Stimulated activated CD8-positive, alpha-beta memory T cell treated with anti-CD3 and anti-CD28 coated beads, Interleukin-15, amount 100 ng/mL, for 1 hour (primary cell): ENCODE measurements at regions not wholly inside any gene's neighbourhood (a gene's known extent, or its start where the extent isn't known, plus 50 kb on each side); places are given as distances from the start of the nearest gene placed in this dataset.
"Not testable (repeated sequence)": the region's sequence is repeated elsewhere in the genome, so short reads cannot be mapped to it uniquely, and the experiment has no call there.

Experiments used
- DNase-seq: peaks from one replicate; pipeline ENCODE4 v3.0.0-alpha.2; 2020; ENCODE audit warnings: low read depth

DNA sequence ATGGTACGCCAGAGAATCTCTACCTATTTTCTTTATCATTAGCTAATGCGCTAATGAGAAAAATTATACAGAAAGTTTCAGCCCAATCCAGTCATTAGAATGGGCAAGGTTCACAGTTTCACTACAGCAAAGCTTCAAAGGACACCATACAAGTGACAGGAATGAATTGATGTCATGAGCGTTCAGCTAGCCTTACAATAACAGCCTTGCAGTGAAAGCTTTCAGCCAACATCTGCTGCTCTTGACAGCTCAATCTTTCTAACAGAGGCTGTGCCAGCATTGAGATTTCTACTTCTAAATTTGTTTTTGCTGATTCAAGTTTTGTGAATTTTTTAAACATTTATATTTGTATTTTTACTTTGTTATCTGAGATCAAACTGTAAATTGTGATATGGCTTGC is 302.4 kb upstream of the FAM174A start:
- DNase-seq = no peak

DNA sequence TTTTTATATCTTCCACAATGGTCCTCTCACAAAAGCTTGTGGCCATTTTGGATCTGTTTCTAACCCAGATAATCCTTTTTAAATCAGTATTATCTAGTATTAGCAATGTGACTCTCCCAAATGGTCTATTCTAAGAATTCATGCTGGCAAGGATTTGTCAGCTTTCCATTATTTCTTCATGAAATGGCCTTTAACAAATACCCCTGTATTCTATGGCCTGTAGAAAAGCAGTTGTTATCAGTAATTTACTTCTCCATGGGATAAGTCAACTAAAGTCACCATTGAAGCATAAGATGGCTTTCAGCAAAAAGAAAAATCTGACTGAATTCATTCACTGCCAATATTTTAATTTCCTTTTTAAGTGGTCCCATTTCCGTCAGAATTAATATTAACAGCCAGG is 346.4 kb upstream of the FAM174A start:
- no peak for DNase-seq

DNA sequence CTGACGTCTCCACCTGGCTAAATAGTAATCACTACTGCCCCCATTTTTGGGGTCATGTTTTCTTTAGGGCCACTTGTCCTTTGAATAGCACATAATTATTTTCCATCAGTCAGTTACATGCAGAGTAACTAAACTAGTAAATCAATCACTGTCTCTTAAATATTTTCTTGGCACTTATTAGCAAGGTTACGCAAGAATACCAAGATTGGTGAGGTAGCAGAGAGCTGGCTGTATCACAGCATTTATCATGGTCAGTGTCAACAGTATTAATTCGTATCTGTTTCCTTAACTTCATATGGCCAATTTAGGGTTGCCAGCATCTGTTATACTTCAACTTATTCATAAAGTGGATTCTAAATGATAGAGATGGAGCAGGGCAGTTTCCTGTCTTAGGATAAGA is 346.8 kb upstream of the FAM174A start:
- no peak for DNase-seq

DNA sequence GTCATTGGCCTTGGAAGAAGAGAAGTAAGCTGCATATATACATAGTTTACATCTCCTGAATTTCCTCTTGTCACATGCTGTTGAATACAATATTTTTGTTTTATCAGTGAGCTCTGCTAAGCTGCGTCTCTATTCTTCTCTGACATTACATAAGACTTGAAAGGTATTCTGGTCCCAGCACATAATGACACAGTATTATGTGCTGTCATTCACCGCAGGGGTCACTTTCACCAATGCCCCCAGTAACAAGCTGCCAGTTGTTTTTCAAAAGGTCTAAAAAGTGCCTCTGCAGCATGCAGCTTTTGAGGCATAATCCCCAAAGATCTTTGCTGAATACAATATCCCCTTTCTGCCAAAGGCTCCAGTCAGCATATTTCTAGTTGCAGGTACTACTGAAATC is 349.0 kb upstream of the FAM174A start:
- no peak for DNase-seq

DNA sequence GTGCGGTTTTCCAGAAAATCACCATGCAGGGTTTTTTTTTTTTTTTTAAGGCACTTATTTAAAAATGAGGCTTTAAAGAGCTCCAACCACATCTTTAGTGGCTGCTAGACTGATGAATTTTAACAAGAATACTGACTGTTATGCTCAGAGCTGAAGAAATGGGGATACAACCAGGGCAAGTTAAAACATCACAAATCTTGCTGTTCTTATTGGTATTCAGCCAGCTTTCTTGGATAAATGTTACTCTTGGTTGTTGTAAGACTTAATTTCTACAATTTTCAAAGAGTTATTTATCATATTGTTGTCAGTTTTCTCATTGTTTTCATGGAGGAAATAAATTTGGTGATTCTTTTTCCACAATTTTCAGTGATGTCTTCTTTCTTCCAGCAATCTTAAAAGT is 352.8 kb upstream of the FAM174A start:
- no peak for DNase-seq

DNA sequence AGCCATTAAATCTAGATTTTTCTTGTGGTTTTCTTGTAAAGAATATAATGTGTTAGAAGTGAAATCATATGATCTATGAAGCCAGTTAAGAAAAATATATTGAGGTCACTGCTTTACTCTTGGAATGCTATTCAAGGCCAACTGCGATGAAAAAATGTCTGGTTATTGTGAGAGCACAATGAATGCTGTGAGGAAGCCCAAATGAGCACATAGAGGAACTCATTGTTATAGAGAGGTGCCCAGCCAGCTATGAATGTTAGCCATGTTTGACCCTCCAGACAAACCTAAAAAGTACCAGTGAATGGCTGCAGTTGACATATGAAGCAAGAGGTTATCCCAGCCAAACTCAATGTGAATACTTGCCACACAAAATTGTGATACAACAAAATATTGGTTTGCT is 359.8 kb upstream of the FAM174A start:
- DNase-seq = no peak

DNA sequence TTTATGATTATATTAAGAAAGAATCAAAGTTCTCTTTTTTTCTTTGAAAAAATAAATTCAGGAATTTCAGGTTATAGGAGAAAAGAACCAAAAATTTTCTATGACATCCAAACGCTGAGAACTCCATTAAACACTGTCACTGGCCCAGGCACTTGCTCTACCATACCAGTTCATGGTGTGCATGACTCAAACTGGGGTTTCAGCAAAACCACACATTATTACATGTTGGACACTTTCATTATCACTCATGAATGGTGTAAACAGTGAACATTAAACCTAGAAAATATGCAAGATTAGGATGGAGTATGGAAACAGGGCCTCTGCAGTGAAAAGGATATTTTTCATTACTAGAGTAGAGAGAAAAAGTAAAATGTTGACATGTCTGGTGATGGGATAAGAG is 369.9 kb upstream of the FAM174A start:
- no peak for DNase-seq

DNA sequence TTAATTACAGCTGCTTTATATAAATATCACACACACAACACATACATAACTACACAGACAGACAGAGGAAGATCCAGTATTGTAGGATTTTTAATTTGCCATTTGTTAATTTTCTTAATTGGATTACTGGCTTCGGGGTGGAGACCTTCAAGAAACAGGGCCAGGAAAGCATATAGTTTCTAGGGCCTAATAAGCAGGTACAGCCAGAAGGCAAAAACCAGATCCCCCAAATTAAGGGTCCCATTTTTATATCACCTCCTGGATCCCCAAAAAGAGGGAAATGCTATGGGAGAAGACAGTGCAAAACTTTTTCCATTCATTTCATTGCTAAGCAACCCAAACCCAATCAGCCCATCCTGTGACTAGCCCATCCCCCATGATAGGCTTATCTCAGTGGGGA is 373.3 kb upstream of the FAM174A start:
- no peak for DNase-seq

DNA sequence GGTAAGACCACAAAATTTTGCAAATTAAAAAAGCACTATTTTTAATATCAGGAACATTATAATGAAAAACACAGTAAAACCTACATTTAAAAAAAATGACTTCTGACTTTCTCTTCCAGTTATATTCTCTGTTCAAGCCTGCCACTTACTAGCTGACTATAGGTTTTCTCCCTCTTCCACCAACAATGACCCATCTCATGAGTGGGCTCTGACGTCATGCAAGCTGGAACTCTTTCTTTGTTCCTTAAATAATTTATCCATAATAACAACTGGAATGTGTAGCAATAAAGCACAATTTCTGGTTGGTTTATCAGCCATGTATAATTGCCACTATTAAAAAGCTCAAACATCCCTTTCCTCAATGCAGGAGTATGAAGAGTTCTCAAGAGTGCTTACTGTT is 378.1 kb upstream of the FAM174A start:
- no peak for DNase-seq

DNA sequence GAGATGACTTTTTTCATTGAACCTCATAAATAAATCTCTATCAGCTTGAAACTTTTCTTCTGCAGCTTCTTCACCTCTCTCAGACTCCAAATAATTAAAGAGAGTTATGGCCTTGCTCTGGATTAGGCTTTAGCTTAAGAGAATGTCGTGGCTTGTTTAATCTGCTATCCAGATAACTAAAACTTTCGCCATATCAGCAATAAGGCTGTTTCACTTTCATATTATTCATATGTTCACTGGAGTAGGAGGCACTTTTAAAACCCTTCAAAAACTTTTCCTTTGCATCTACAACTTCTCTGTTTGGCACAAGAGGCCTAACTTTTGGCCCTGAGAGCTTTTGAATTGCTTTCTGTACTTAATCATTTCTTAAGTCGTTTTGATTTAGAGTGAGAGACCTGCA is 386.9 kb upstream of the FAM174A start:
- DNase-seq = no peak

DNA sequence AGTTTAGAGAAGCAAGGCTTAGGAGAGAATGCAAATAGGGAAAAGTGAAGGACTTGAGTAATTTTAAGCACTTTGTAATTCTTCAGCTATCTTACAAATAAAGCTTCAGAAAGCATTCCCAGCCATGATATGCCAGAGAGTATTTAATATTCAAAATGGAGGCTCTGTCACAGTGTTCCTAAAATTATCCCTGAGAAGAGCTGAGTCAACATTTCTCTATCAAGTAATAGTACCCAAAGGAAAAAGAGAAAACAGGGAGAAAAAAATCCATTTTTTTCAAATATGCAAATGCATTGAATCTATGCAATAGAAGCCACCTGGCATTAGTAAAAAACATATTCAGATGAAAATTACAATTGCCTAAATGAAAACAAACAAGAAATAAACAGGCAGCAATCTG is 392.6 kb upstream of the FAM174A start:
- DNase-seq = no peak

DNA sequence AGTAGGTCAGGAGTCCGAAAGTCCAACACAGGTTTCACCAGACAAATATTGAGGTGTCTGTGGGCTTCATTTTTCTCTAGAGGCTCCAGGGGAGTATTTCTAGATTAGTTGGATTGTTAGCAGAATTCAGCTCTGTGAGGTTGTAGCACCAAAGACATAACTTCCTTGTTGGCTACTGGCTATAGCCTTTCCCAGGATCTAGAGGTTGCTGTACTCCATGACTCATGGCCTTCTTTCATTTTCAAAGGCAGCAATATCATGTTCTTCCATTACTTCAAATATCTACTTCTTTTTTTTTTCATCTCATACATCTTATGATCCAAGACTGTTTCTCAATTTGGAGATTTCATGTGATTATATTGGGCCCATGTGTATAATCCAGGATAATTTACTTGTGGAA is 404.0 kb upstream of the FAM174A start:
- no peak for DNase-seq

DNA sequence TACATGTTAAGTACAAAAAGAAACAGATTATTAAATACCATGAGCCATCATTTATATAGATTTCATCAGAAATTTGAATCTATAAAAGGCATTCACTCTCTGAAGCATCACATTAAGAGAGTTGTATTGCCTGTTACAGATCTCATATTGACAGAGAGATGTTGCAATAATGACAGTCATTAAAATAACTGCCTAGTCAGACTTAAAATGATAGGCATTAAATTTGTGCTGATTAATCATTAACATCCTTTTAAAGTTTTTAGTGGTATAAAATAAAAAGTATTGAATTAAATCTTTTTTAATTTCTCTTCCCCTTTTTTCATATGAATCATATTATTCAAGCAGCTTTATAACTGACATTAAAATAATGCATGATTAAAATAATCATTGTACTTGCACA is 404.9 kb upstream of the FAM174A start:
- no peak for DNase-seq

DNA sequence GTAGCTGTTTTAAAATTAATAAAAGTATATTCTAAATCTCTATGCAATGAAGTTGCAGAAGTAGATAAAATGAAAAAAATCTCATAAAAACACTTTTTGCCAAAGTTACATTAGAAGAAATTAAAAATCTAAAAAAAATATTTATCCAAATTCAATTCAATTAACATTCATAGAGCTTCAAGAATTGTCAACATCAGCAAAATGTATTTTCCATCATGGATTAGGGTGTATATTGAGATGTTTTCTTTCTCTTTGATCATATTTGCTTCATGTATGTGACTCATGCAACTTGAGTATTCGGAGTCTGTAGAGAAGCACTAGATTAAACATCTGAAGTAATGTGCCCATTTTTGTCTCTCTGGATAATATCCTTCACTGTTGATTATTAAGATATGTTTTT is 415.3 kb upstream of the FAM174A start:
- no peak for DNase-seq

DNA sequence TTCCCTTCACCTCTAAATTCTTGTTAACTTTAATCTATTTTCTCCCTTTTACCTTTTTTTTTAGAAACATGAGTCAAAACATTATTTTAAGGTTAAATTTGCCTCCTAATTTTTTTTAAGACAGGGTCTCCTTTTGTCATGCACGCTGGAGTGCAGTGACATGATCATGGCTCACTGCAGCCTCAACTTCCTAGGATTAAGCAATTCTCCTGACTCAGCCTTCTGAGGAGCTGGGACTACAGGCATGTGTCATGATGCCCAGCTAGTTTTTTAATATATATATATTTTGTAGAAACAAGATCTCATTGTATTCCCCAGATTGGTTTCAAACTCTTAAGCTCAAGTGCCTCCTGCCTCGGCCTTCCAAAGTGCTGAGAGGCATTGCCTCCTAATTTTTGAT is 424.7 kb upstream of the FAM174A start:
- DNase-seq = no peak

DNA sequence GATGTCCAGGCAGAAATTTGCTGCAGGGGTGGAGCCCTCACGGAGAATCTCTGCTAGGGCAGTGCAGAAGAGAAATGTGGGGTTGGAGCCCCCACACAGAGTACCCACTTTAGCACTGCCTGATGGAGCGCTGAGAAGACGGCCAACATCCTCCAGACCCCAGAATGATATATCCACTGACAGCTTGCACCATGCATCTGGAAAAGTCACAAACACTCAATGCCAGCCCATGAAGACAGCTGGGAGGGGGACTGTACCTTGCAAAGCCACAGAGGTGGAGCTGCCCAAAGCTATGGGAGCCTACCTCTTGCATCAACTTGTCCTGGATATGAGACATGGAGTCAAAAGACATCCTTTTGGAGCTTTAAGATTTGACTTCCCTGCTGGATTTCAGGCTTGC is 426.3 kb upstream of the FAM174A start:
- no peak for DNase-seq

DNA sequence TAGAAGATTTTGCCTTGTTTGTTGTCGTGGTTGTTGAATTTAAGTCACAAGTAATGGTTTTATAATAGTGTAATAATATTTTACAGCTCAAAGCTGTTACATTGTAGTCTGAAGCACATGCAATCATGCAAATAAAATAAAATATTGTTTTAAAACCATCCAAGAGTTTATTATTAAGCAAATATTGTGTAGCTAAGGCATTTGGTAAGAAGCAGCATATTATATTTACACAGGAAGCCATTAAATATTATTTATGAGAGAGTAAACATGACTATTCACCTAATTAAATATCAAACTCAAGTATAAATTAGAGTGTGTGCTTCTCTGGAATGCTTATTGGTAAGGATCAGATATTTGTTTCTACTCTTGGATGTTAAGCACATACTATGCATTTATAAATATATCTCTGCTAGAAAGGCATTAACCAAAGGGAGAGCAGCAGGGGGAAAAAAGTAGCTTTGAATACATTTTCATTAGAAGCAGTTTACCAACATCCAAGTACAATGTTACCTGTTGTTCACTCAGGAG is 431.5 kb upstream of the FAM174A start:
- DNase-seq = not testable (repeated sequence)

DNA sequence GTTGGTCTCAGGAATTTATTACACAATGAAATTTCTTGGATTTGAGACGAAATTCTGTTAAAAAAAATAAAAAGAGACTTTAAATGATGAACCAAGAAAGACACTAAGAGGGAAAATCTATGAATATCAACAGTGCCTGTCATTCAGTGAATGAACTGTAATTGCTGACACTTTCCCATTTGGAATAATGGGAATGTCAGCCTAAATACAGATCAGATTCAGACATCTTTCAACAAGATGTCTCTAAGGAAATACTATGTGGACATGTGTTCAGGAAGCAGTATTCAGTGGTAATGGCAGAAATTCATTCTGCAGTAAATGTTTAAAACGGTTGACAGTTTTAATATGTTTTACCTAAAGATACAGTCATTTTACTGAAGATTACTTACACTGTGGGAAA is 433.7 kb upstream of the FAM174A start:
- not testable (repeated sequence) for DNase-seq

DNA sequence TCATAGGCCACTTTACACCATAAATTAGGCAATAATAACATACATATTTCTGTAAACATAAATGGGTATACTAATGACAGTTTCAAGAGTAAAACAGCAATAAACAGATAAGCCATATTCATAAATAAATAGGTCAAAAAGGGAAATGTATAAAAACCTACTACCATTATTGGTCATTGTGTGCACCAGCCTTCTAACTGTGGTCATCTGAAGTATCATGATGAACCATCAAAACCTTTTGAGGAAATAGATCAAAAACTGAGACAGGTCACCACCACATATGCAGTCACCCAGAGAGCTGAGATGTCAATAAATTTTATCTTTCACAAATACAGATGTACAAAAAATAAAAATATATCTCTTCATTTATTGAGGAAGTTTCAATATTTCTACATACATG is 438.8 kb upstream of the FAM174A start:
- not testable (repeated sequence) for DNase-seq

DNA sequence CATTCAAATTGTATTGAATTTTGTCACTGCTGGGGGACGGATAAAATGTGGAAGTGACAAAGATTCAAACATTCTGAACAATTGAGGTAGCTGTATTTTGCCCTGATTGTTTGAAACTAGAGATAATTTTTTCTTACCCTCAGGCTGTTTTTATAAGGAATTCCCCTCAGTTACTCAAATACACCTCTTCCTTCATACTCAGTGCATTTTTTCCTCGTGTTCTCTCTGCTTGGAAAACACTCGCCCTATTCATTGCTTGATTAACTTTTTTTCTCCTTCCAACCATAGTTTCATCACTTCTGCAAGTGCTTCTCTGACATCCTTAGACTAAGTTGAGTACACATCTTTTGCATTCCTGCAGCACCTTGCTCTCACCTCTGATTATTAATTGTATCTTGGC is 454.5 kb upstream of the FAM174A start:
- DNase-seq = not testable (repeated sequence)

DNA sequence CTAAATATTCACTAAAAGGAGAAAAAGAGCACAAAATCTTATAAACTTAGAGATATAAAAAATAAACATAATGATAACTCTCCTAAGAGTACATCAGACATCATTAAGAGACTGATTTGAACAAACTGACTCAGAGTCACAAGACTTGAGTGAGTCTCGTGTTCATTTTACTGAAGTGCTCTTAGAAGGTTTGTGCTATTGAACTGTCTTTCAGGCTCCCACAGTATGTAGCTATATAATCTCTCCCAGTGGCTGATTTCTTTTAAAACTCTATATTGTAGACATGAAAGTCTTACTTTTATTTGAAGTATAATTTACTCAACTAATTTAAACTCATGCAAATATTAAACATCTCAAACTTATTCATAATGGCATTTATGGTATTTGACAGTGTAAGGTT is 456.0 kb upstream of the FAM174A start:
- DNase-seq = not testable (repeated sequence)

DNA sequence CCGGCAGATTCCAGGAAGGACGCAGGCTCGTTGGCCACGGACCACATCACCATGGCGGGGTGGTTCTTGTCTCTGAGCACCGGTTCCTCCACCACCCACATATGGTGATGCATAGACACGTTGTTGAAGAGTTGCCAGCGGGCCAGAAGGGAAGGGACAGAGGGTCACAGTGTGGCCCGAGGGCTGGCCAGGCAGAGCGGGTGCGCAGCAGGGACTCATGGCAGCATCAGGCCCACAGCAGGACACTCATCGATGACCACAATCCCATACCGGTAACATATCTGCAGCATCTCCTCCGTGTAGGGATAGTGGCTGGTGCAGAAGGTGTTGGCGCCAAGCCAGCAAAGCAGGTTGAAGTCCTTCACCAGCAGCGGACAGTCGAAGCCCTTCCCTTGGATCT is 469.2 kb upstream of the FAM174A start:
- DNase-seq = not testable (repeated sequence)

DNA sequence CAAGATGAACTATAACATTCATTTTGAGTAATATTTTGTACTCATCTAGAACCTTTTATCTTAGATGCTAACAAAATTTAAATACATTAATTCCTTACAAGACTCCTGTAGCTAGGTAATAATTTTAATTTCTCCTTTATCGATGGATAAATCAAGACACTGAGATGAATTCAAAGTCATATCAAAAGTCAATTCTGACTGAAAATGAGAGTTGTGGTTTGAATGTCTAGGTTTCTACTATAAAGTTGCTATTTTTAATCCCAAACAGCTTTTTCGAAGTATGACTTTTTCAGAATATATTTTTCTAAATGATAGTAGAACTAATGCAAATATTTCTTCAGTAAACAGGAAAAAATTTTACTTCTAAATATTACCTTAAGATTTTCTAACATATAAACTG is 491.7 kb upstream of the FAM174A start:
- DNase-seq = no peak

DNA sequence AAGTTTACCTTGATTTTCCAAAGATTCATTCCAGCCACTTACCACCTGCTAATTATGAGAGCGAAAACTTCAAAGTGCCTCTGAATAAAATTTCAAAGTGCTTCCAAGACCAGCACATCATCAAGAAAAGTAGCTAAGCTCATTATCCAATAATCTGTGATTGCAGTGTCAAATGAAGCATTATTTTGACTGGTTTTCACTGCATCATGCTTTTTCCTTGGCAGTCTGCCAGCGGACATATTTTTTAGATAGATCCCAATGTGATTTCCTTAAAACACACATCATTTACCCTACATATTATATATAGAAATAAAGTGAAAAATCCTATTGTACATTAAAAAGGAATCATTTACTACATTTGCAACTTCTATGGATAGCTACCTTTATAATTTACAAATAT is 508.6 kb upstream of the FAM174A start:
- DNase-seq = no peak

DNA sequence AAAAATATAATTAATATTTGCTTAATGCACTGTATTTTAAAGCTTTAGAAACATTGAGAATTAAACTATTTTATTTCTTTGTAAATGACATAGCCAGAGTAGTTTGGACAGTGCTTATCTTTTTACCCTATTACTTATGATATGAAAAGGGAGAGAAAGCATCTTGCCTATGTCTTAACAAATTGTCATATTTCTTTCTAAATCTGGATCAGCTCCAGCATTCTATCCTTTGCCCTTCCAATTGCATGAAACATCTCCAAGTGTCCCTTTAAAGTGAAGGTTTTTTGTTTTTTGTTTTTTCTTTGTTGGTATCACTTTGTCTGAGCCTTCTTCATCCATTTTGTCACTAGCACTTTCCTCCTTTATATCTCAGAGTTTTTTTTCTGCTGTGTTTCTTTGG is 511.6 kb upstream of the FAM174A start:
- no peak for DNase-seq
